Neuronal stem cell (in vitro differentiated cells): ENCODE measurements at regions not wholly inside any gene's neighbourhood (a gene's known extent, or its start where the extent isn't known, plus 50 kb on each side); places are given as distances from the start of the nearest gene placed in this dataset.
A peak's percentile ranks its signal among the peaks of the same experiment; 100 is the strongest.

ENCODE experiments used
- DNase-seq: peaks from one replicate; pipeline ENCODE4 v3.0.0-alpha.2; 2013; ENCODE audit warnings: low spot score
- H2AFZ ChIP-seq: one replicate; pipeline ENCODE4 v1.6.1; 2013; ENCODE audit warnings: mild to moderate bottlenecking, low read length, inconsistent platforms
- H2AK5ac ChIP-seq: 2 replicates; pipeline ENCODE4 v1.6.1; 2013; ENCODE audit warnings: low read depth, mild to moderate bottlenecking, inconsistent platforms, low read length, moderate library complexity, mixed read lengths
- H2BK120ac ChIP-seq: 2 replicates; pipeline ENCODE4 v1.6.1; 2013; ENCODE audit warnings: low read depth, mild to moderate bottlenecking, inconsistent platforms, low read length, moderate library complexity, mixed read lengths
- H2BK12ac ChIP-seq: one replicate; pipeline ENCODE4 v1.6.1; 2013; ENCODE audit warnings: low read length, inconsistent platforms
- H2BK15ac ChIP-seq: 2 replicates; pipeline ENCODE4 v1.6.1; 2013; ENCODE audit warnings: mild to moderate bottlenecking, low read length, inconsistent platforms, mixed read lengths
- H2BK5ac ChIP-seq: one replicate; pipeline ENCODE4 v1.6.1; 2013; ENCODE audit warnings: inconsistent platforms, mild to moderate bottlenecking, low read length, moderate library complexity
- H3K14ac ChIP-seq: one replicate; pipeline ENCODE4 v1.6.1; 2013; ENCODE audit warnings: low read length, inconsistent platforms
- H3K18ac ChIP-seq: 2 replicates; pipeline ENCODE4 v1.6.1; 2013; ENCODE audit warnings: low read length, inconsistent platforms
- H3K23ac ChIP-seq: 2 replicates; pipeline ENCODE4 v1.6.1; 2013; ENCODE audit warnings: low read depth, mild to moderate bottlenecking, mixed read lengths, low read length, inconsistent platforms; ENCODE audit not compliant: poor library complexity
- H3K27ac ChIP-seq: replicated peaks from 3 replicates; pipeline ENCODE4 v1.5.1; 2013; ENCODE audit warnings: low read length, inconsistent platforms
- H3K27me3 ChIP-seq, 3 experiments: 2 replicates each; pipeline ENCODE4 v1.6.1; 2013; ENCODE audit warnings: low read length in 3 of 3, mild to moderate bottlenecking in 2 of 3, inconsistent platforms in 1 of 3, low read depth in 1 of 3, mixed read lengths in 1 of 3, moderate library complexity in 1 of 3; ENCODE audit not compliant: control insufficient read depth in 3 of 3, insufficient read depth in 3 of 3
- H3K36me3 ChIP-seq, 2 donors: replicated peaks in 1 of 2; 2 replicates each; pipeline ENCODE4 v1.6.1; 2013; ENCODE audit warnings: low read length in 2 of 2; ENCODE audit not compliant: control insufficient read depth in 2 of 2, insufficient read depth in 2 of 2
- H3K4ac ChIP-seq: 2 replicates; pipeline ENCODE4 v1.6.1; 2013; ENCODE audit warnings: inconsistent platforms, mild to moderate bottlenecking, low read length, moderate library complexity
- H3K4me1 ChIP-seq, 2 donors: 1 replicate in 1 of 2; 2 replicates in 1 of 2; pipeline ENCODE4 v1.6.1; 2013; ENCODE audit warnings: low read length in 2 of 2, low read depth in 1 of 2; ENCODE audit not compliant: control insufficient read depth in 2 of 2, insufficient read depth in 1 of 2
- H3K4me2 ChIP-seq: one replicate; pipeline ENCODE4 v1.6.1; 2013; ENCODE audit warnings: mild to moderate bottlenecking, low read length, inconsistent platforms; ENCODE audit not compliant: insufficient read depth, poor library complexity, severe bottlenecking
- H3K4me3 ChIP-seq, 2 donors: 2 replicates each; pipeline ENCODE4 v1.5.1; 2013; ENCODE audit warnings: low read length in 2 of 2, mild to moderate bottlenecking in 2 of 2, inconsistent platforms in 1 of 2, moderate library complexity in 1 of 2
- H3K79me1 ChIP-seq: one replicate; pipeline ENCODE4 v1.6.1; 2013; ENCODE audit warnings: low read depth, mild to moderate bottlenecking, inconsistent platforms, low read length, moderate library complexity
- H3K9ac ChIP-seq: one replicate; pipeline ENCODE4 v1.6.1; 2013; ENCODE audit warnings: mild to moderate bottlenecking, low read depth, low read length, inconsistent platforms; ENCODE audit not compliant: poor library complexity
- H3K9me3 ChIP-seq, 2 donors: replicated peaks in 1 of 2; 2 replicates each; pipeline versions ENCODE3 to v1.6.1; 2013; ENCODE audit warnings: low read length in 2 of 2, mild to moderate bottlenecking in 2 of 2, inconsistent platforms in 1 of 2, low read depth in 1 of 2, mixed read lengths in 1 of 2, moderate library complexity in 1 of 2; ENCODE audit not compliant: control insufficient read depth in 2 of 2, insufficient read depth in 1 of 2
- H4K8ac ChIP-seq: one replicate; pipeline ENCODE4 v1.6.1; 2013; ENCODE audit warnings: low read depth, mild to moderate bottlenecking, inconsistent platforms, low read length, moderate library complexity
- H4K91ac ChIP-seq: one replicate; pipeline ENCODE4 v1.6.1; 2013; ENCODE audit warnings: low read length, low read depth, mild to moderate bottlenecking, inconsistent platforms; ENCODE audit not compliant: poor library complexity
- WGBS, 2 donors: extraction: QIAGEN DNeasy Blood & Tissue Kit; methylation state at CpG; one replicate each; pipeline ENCODE4 v1.1.7; 2013; ENCODE audit warnings: missing lambda C conversion rate in 2 of 2, mixed read lengths in 1 of 2; ENCODE audit not compliant: insufficient read length in 2 of 2, insufficient replicate concordance in 1 of 2; ENCODE audit errors: extremely low coverage in 2 of 2; 5-methylcytosine and 5-hydroxymethylcytosine counted together

GRCh38 chr7:110531186-110531585 lies 559.7 kb upstream of the LRRN3 start:
- no peak overlapping the region for H4K91ac ChIP-seq
- H2AFZ ChIP-seq = no peak overlapping the region
- no peaks in the 10 kb centered on the region for H3K36me3 ChIP-seq
- H3K9me3 ChIP-seq = no peaks in the 10 kb centered on the region
- no peak overlapping the region for H3K27ac ChIP-seq
- no peak overlapping the region for H2BK5ac ChIP-seq
- no peak overlapping the region for H4K8ac ChIP-seq
- no peak overlapping the region for H3K9ac ChIP-seq
- H3K4me3 ChIP-seq = no peak overlapping the region
- no peak overlapping the region for H2BK15ac ChIP-seq
- H2BK12ac ChIP-seq = no peak overlapping the region
- no peak overlapping the region for H2AK5ac ChIP-seq
- H3K18ac ChIP-seq = no peak overlapping the region
- no peak overlapping the region for H2BK120ac ChIP-seq
- H3K27me3 ChIP-seq = no peaks in the 10 kb centered on the region
- no peak overlapping the region for H3K4me2 ChIP-seq
- DNase-seq = no peak
- H3K23ac ChIP-seq = no peak overlapping the region
- H3K79me1 ChIP-seq = no peaks in the 10 kb centered on the region
- no peak overlapping the region for H3K14ac ChIP-seq
- H3K4me1 ChIP-seq = no peaks in the 10 kb centered on the region
- no peak overlapping the region for H3K4ac ChIP-seq

- H4K91ac ChIP-seq = no peak overlapping the region
- H3K36me3 ChIP-seq = no peaks in the 10 kb centered on the region
- DNase-seq = no peak
- no peaks in the 10 kb centered on the region for H3K4me1 ChIP-seq
- peak overlapping the region; percentile 62 for H2AFZ ChIP-seq
- H2BK15ac ChIP-seq = no peak overlapping the region
- peak overlapping the region; percentile 76 for H3K18ac ChIP-seq
- no CpG with 5 or more reads among the region's 7 CpGs for WGBS, 2 donors
- H3K4ac ChIP-seq = no peak overlapping the region
- H3K27ac ChIP-seq = no peak overlapping the region
- H2AK5ac ChIP-seq = no peak overlapping the region
- no peaks in the 10 kb centered on the region for H3K9me3 ChIP-seq
- H3K27me3 ChIP-seq = no peaks in the 10 kb centered on the region
- H3K4me2 ChIP-seq = no peak overlapping the region
- H3K23ac ChIP-seq = no peak overlapping the region
- H3K9ac ChIP-seq = no peak overlapping the region
- H3K14ac ChIP-seq = no peak overlapping the region
- H2BK12ac ChIP-seq = no peak overlapping the region
- H3K4me3 ChIP-seq = no peak overlapping the region
- no peak overlapping the region for H2BK5ac ChIP-seq
- no peak overlapping the region for H4K8ac ChIP-seq
- H3K79me1 ChIP-seq = no peaks in the 10 kb centered on the region
- no peak overlapping the region for H2BK120ac ChIP-seq
Measured at GRCh38 chr7:110534241-110534931, 556.5 kb upstream of the LRRN3 start.

- Histone ChIP-seq H2BK12ac (no peak overlapping the region), H3K27ac (no peak overlapping the region), H3K4ac (no peak overlapping the region), H3K4me2 (no peak overlapping the region), H3K4me3 (no peak overlapping the region), H2AK5ac (no peak overlapping the region), H3K14ac (no peak overlapping the region), H3K27me3 (no peaks in the 10 kb centered on the region), H3K18ac (no peak overlapping the region), H2AFZ (no peak overlapping the region), H3K4me1 (no peaks in the 10 kb centered on the region), H3K9ac (no peak overlapping the region), H3K36me3 (no peaks in the 10 kb centered on the region), H3K79me1 (no peaks in the 10 kb centered on the region), H3K9me3 (no peaks in the 10 kb centered on the region), H4K91ac (no peak overlapping the region), H4K8ac (no peak overlapping the region), H3K23ac (no peak overlapping the region), H2BK15ac (no peak overlapping the region), H2BK120ac (no peak overlapping the region), H2BK5ac (no peak overlapping the region)
- DNase-seq = no peak
Measured at GRCh38 chr7:110539216-110539615, 551.7 kb upstream of the LRRN3 start.

GRCh38 chr7:110541962-110542361 lies 549.0 kb upstream of the LRRN3 start:
- Histone ChIP-seq H2AK5ac (no peak overlapping the region), H3K9me3 (no peaks in the 10 kb centered on the region), H3K4me3 (no peak overlapping the region), H3K18ac (no peak overlapping the region), H3K4me1 (no peaks in the 10 kb centered on the region), H4K8ac (no peak overlapping the region), H3K23ac (no peak overlapping the region), H2BK120ac (no peak overlapping the region), H2BK12ac (no peak overlapping the region), H3K27ac (no peak overlapping the region), H3K4ac (no peak overlapping the region), H3K27me3 (no peaks in the 10 kb centered on the region), H2BK5ac (no peak overlapping the region), H3K36me3 (no peaks in the 10 kb centered on the region), H2AFZ (no peak overlapping the region), H2BK15ac (no peak overlapping the region), H3K4me2 (no peak overlapping the region), H3K14ac (no peak overlapping the region), H3K79me1 (no peaks in the 10 kb centered on the region), H3K9ac (no peak overlapping the region), H4K91ac (no peak overlapping the region)
- no peak for DNase-seq
- no CpG with 5 or more reads among the region's 2 CpGs for WGBS, 2 donors
